Upper lobe of left lung (tissue), 6 donors: ENCODE measurements at regions not wholly inside any gene's neighbourhood (a gene's known extent, or its start where the extent isn't known, plus 50 kb on each side); places are given as distances from the start of the nearest gene placed in this dataset.

Source experiments
- ATAC-seq, 2 donors: fragments of 200-7000 bp; cut with Tn5 transposase; one replicate each; pipeline ENCODE4 v1.9.1; 2022; ENCODE audit warnings: mild to moderate bottlenecking in 2 of 2, moderate library complexity in 2 of 2; ENCODE audit not compliant: low FRiP score in 2 of 2
- DNase-seq, 2 donors: peaks; one replicate each; pipeline ENCODE4 v3.0.0-alpha.2; 2019 to 2020
- H3K27ac ChIP-seq, 4 donors: fragments of 200-600 bp; sonication (generic); one replicate each; pipeline ENCODE4 v1.5.1; 2016 to 2019
- H3K27me3 ChIP-seq, 4 donors: fragments of 200-600 bp; sonication (generic); one replicate each; pipeline ENCODE4 v1.5.1; 2017 to 2019
- H3K36me3 ChIP-seq, 4 donors: fragments of 200-600 bp; sonication (generic); one replicate each; pipeline ENCODE4 v1.5.1; 2016 to 2019
- H3K4me1 ChIP-seq, 4 donors: fragments of 200-600 bp; sonication (generic); one replicate each; pipeline ENCODE4 v1.5.1; 2018 to 2019
- H3K4me3 ChIP-seq, 4 donors: fragments of 200-600 bp; sonication (generic); one replicate each; pipeline ENCODE4 v1.5.1; 2017 to 2019; ENCODE audit warnings: mild to moderate bottlenecking in 2 of 4, moderate library complexity in 1 of 4
- H3K9me3 ChIP-seq, 4 donors: fragments of 200-600 bp; sonication (generic); one replicate each; pipeline ENCODE4 v1.5.1; 2018 to 2019
- CTCF ChIP-seq, 6 experiments: fragments of 450-650 bp in 4 of 6; fragments of 200-600 bp in 2 of 6; sonication (generic) in 2 of 6; IDR thresholded peaks; one replicate each; pipeline ENCODE4 v1.5.1; 2016 to 2019; ENCODE audit warnings: antibody characterized with exemption in 6 of 6
- EP300 ChIP-seq, 4 donors: sonication (generic); formaldehyde crosslinking; IDR thresholded peaks; one replicate each; pipeline ENCODE4 v1.5.1; 2017; ENCODE audit warnings: antibody characterized with exemption in 4 of 4, control low read depth in 2 of 4
- POLR2A ChIP-seq, 4 donors: fragments of 450-650 bp; IDR thresholded peaks; one replicate each; pipeline ENCODE4 v1.5.1; 2016 to 2017; ENCODE audit warnings: antibody characterized with exemption in 4 of 4, mild to moderate bottlenecking in 2 of 4
- POLR2AphosphoS5 ChIP-seq, 2 donors: sonication (generic); formaldehyde crosslinking; IDR thresholded peaks; one replicate each; pipeline ENCODE4 v1.5.1; 2017; ENCODE audit warnings: antibody characterized with exemption in 2 of 2
- WGBS, 2 donors: methylation state at CpG; one replicate each; pipeline ENCODE4 v1.1.5; 2017 to 2018; 5-methylcytosine and 5-hydroxymethylcytosine counted together
- donor health status: DM: no; HTN: no; CAD: no; lungs with moderate emphysema.
- donor health status: DM: no; HTN: yes; CAD: no; lungs with severe emphysema.

GRCh38 chr9:79013715-79014610 lies 557.8 kb upstream of the TLE4 start:
- Histone ChIP-seq H3K4me1 (no peaks in the 10 kb centered on the region), H3K9me3 (no peaks in the 10 kb centered on the region), H3K4me3 (no peak overlapping the region), H3K27ac (no peak overlapping the region), H3K36me3 (no peaks in the 10 kb centered on the region), H3K27me3 (no peaks in the 10 kb centered on the region)
- 67 to 69% methylated on average over 3 of the region's 3 CpGs for WGBS, 2 donors
- no peak for TF ChIP-seq POLR2A (IDR thresholded peaks at IDR 0.05)
- no peak for TF ChIP-seq EP300 (IDR thresholded peaks at IDR 0.05)
- TF ChIP-seq CTCF (IDR thresholded peaks at IDR 0.05), result no peak
- TF ChIP-seq POLR2AphosphoS5 (IDR thresholded peaks at IDR 0.05), result no peak
- ATAC-seq (no peak), DNase-seq (no peak)

- H3K36me3 ChIP-seq, result no peaks in the 10 kb centered on the region
- DNase-seq, result no peak
- no peak overlapping the region for H3K27ac ChIP-seq
- 48% methylated on average over 5 of the region's 5 CpGs for WGBS, 2 donors
- H3K27me3 ChIP-seq, result no peaks in the 10 kb centered on the region
- H3K9me3 ChIP-seq, result no peaks in the 10 kb centered on the region
- H3K4me3 ChIP-seq, result no peak overlapping the region
- no peak for TF ChIP-seq POLR2A (IDR thresholded peaks at IDR 0.05)
- no peak for TF ChIP-seq CTCF (IDR thresholded peaks at IDR 0.05)
- TF ChIP-seq EP300 (IDR thresholded peaks at IDR 0.05), result no peak
- TF ChIP-seq POLR2AphosphoS5 (IDR thresholded peaks at IDR 0.05), result no peak
- ATAC-seq, result no peak
- H3K4me1 ChIP-seq, result no peaks in the 10 kb centered on the region
Observed at GRCh38 chr9:79014929-79015699, 556.7 kb upstream of the TLE4 start.

GRCh38 chr9:79015951-79016350 lies 555.8 kb upstream of the TLE4 start:
- no peaks in the 10 kb centered on the region for H3K36me3 ChIP-seq
- H3K4me1 ChIP-seq, result no peaks in the 10 kb centered on the region
- H3K9me3 ChIP-seq, result no peaks in the 10 kb centered on the region
- no peak overlapping the region for H3K4me3 ChIP-seq
- H3K27me3 ChIP-seq, result no peaks in the 10 kb centered on the region
- ATAC-seq (no peak), DNase-seq (no peak)
- TF ChIP-seq CTCF (IDR thresholded peaks at IDR 0.05) (no peak), EP300 (IDR thresholded peaks at IDR 0.05) (no peak), POLR2AphosphoS5 (IDR thresholded peaks at IDR 0.05) (no peak), POLR2A (IDR thresholded peaks at IDR 0.05) (no peak)
- H3K27ac ChIP-seq, result no peak overlapping the region
- 71 to 93% methylated on average over 4 of the region's 4 CpGs for WGBS, 2 donors

- ATAC-seq (no peak), DNase-seq (no peak)
- no peak for TF ChIP-seq POLR2AphosphoS5 (IDR thresholded peaks at IDR 0.05)
- TF ChIP-seq POLR2A (IDR thresholded peaks at IDR 0.05), result no peak
- TF ChIP-seq EP300 (IDR thresholded peaks at IDR 0.05), result no peak
- no peak for TF ChIP-seq CTCF (IDR thresholded peaks at IDR 0.05)
- H3K4me3 ChIP-seq, result no peak overlapping the region
- H3K27ac ChIP-seq, result no peak overlapping the region
- no peaks in the 10 kb centered on the region for H3K27me3 ChIP-seq
- no peaks in the 10 kb centered on the region for H3K36me3 ChIP-seq
- H3K4me1 ChIP-seq, result no peaks in the 10 kb centered on the region
- H3K9me3 ChIP-seq, result no peaks in the 10 kb centered on the region
- WGBS, 2 donors, result 80 to 92% methylated on average over 5 of the region's 5 CpGs
Observed at GRCh38 chr9:79020276-79020675, 551.5 kb upstream of the TLE4 start.
